PC-3 (cell line): ENCODE measurements at regions not wholly inside any gene's neighbourhood (a gene's known extent, or its start where the extent isn't known, plus 50 kb on each side); places are given as distances from the start of the nearest gene placed in this dataset.

Experiments used
- CTCF ChIP-seq: fragments of 300-600 bp; sonication (generic); conservative IDR thresholded peaks from 2 replicates; pipeline ENCODE4 v1.5.1; 2017; ENCODE audit warnings: antibody characterized with exemption, low read depth, mild to moderate bottlenecking, low read length
- EZH2 ChIP-seq: fragments of 300-600 bp; sonication (generic); IDR thresholded peaks from one replicate; pipeline ENCODE4 v1.6.1; 2017; ENCODE audit warnings: antibody characterized with exemption, mild to moderate bottlenecking, low read length; ENCODE audit not compliant: unreplicated experiment

GRCh38 chr5:30866142-30866541 is 327.3 kb upstream of the CDH6 start:
- no peak for TF ChIP-seq EZH2
- no peak for TF ChIP-seq CTCF
